Neural cell (in vitro differentiated cells): ENCODE measurements at regions not wholly inside any gene's neighbourhood (a gene's known extent, or its start where the extent isn't known, plus 50 kb on each side); places are given as distances from the start of the nearest gene placed in this dataset.

Experiments
- H2AFZ ChIP-seq: fragments of 200-600, 300-800 bp; sonication (generic), shearing (Covaris generic); 2 replicates; pipeline ENCODE4 v1.6.0; 2014; ENCODE audit warnings: low read depth, mild to moderate bottlenecking, antibody characterized with exemption, low read length, moderate library complexity
- H3F3A ChIP-seq: fragments of 200-600 bp; shearing (Covaris generic); 2 replicates; pipeline ENCODE4 v1.6.1; 2016; ENCODE audit warnings: mild to moderate bottlenecking, moderate library complexity, mixed read lengths, antibody characterized with exemption, low read length; ENCODE audit not compliant: insufficient read depth, poor library complexity, severe bottlenecking
- H3K27ac ChIP-seq: fragments of 200-600, 300-800 bp; sonication (generic), shearing (Covaris generic); 2 replicates; pipeline ENCODE4 v1.5.1; 2014; ENCODE audit warnings: mild to moderate bottlenecking, low read length, moderate library complexity
- H3K27me3 ChIP-seq: fragments of 300-800, 200-600 bp; sonication (generic), shearing (Covaris generic); 2 replicates; pipeline ENCODE4 v1.6.0; 2014; ENCODE audit warnings: mild to moderate bottlenecking, low read depth, low read length, moderate library complexity; ENCODE audit not compliant: insufficient read depth
- H3K36me3 ChIP-seq: fragments of 300-800, 200-600 bp; sonication (generic), shearing (Covaris generic); 2 replicates; pipeline ENCODE4 v1.5.1; 2014; ENCODE audit warnings: mild to moderate bottlenecking, antibody characterized with exemption, low read length, moderate library complexity; ENCODE audit not compliant: insufficient read depth
- H3K4me2 ChIP-seq: fragments of 300-800, 200-600 bp; sonication (generic), shearing (Covaris generic); 2 replicates; pipeline ENCODE4 v1.6.0; 2014; ENCODE audit warnings: mild to moderate bottlenecking, low read length
- H3K4me3 ChIP-seq: fragments of 300-800, 200-600 bp; sonication (generic), shearing (Covaris generic); 2 replicates; pipeline ENCODE4 v1.5.1; 2014; ENCODE audit warnings: mild to moderate bottlenecking, low read length, moderate library complexity
- H3K79me2 ChIP-seq: fragments of 200-600 bp; shearing (Covaris generic); replicated peaks from 2 replicates; pipeline ENCODE4 v1.6.0; 2014; ENCODE audit warnings: mild to moderate bottlenecking, low read length, moderate library complexity; ENCODE audit not compliant: insufficient read depth
- H3K9ac ChIP-seq: fragments of 300-800, 200-600 bp; sonication (generic), shearing (Covaris generic); 2 replicates; pipeline ENCODE4 v1.6.1; 2016; ENCODE audit warnings: mild to moderate bottlenecking, low read length, mixed read lengths
- H3K9me2 ChIP-seq: fragments of 200-600 bp; shearing (Covaris generic); 2 replicates; pipeline ENCODE4 v1.6.1; 2016; ENCODE audit warnings: mild to moderate bottlenecking, low read length, mixed read lengths; ENCODE audit not compliant: insufficient read depth
- H3K9me3 ChIP-seq: fragments of 200-600, 300-800 bp; sonication (generic), shearing (Covaris generic); 2 replicates; pipeline ENCODE4 v1.6.1; 2016; ENCODE audit warnings: mild to moderate bottlenecking, mixed run types, low read length, moderate library complexity, mixed read lengths
- H4K20me1 ChIP-seq: fragments of 200-600 bp; shearing (Covaris generic); 2 replicates; pipeline ENCODE4 v1.6.1; 2016; ENCODE audit warnings: mild to moderate bottlenecking, mixed run types; ENCODE audit not compliant: insufficient read depth
- CTCF ChIP-seq: fragments of 450-650 bp; IDR thresholded peaks from 2 replicates; pipeline ENCODE4 v1.5.1; 2014; ENCODE audit warnings: antibody characterized with exemption, mild to moderate bottlenecking, moderate library complexity; ENCODE audit not compliant: poor library complexity, severe bottlenecking
- EP300 ChIP-seq: fragments of 450-650 bp; conservative IDR thresholded peaks from 2 replicates; pipeline ENCODE4 v1.6.1; 2014; ENCODE audit warnings: antibody characterized with exemption, mild to moderate bottlenecking, moderate library complexity; ENCODE audit not compliant: poor library complexity, severe bottlenecking
- EZH2 ChIP-seq: fragments of 200-600, 300-800 bp; shearing (Covaris generic), sonication (generic); IDR thresholded peaks from 2 replicates; pipeline ENCODE4 v1.6.1; 2014; ENCODE audit warnings: antibody characterized with exemption, low read length, borderline replicate concordance, mild to moderate bottlenecking; ENCODE audit not compliant: insufficient read depth, poor library complexity, severe bottlenecking
- MXI1 ChIP-seq: fragments of 450-650 bp; conservative IDR thresholded peaks from 2 replicates; pipeline ENCODE4 v1.6.1; 2014; ENCODE audit warnings: antibody characterized with exemption, mild to moderate bottlenecking; ENCODE audit not compliant: poor library complexity, severe bottlenecking
- POLR2AphosphoS5 ChIP-seq: IDR thresholded peaks from 2 replicates; pipeline ENCODE4 v1.6.1; 2012
- RAD21 ChIP-seq: fragments of 450-650 bp; conservative IDR thresholded peaks from 2 replicates; pipeline ENCODE4 v1.6.1; 2014; ENCODE audit warnings: antibody characterized with exemption, mild to moderate bottlenecking, moderate library complexity
- REST ChIP-seq: IDR thresholded peaks from 2 replicates; pipeline ENCODE4 v1.6.1; 2012; ENCODE audit warnings: borderline replicate concordance
- SMC3 ChIP-seq: fragments of 450-650 bp; conservative IDR thresholded peaks from 2 replicates; pipeline ENCODE4 v1.6.1; 2014; ENCODE audit warnings: antibody characterized with exemption, mild to moderate bottlenecking, moderate library complexity; ENCODE audit not compliant: poor library complexity
- TAF1 ChIP-seq: IDR thresholded peaks from 2 replicates; pipeline ENCODE4 v1.6.1; 2012; ENCODE audit warnings: low read depth

- H3K36me3 ChIP-seq, result no peaks in the 10 kb centered on the region
- no peak overlapping the region for H3K9ac ChIP-seq
- no peaks in the 10 kb centered on the region for H3K9me3 ChIP-seq
- no peaks in the 10 kb centered on the region for H3K79me2 ChIP-seq
- H3K9me2 ChIP-seq, result no peaks in the 10 kb centered on the region
- H3K27ac ChIP-seq, result no peak overlapping the region
- no peaks in the 10 kb centered on the region for H4K20me1 ChIP-seq
- H3K27me3 ChIP-seq, result no peaks in the 10 kb centered on the region
- H3K4me3 ChIP-seq, result no peak overlapping the region
- H3F3A ChIP-seq, result no peaks in the 10 kb centered on the region
- H2AFZ ChIP-seq, result no peak overlapping the region
- TF ChIP-seq CTCF, result no peak
- TF ChIP-seq EZH2, result no peak
- TF ChIP-seq POLR2AphosphoS5, result no peak
- no peak for TF ChIP-seq REST
- TF ChIP-seq RAD21, result no peak
- TF ChIP-seq MXI1, result no peak
- TF ChIP-seq SMC3, result no peak
- no peak for TF ChIP-seq TAF1
- no peak for TF ChIP-seq EP300
- H3K4me2 ChIP-seq, result no peak overlapping the region
Measured at GRCh38 chrX:82585868-82586267, 922.2 kb upstream of the POU3F4 start.

GRCh38 chrX:82589410-82589809, 918.7 kb upstream of the POU3F4 start:
- Histone ChIP-seq H3K36me3 (no peaks in the 10 kb centered on the region), H3K27me3 (no peaks in the 10 kb centered on the region), H3K27ac (no peak overlapping the region), H2AFZ (no peak overlapping the region), H3K9ac (no peak overlapping the region), H4K20me1 (no peaks in the 10 kb centered on the region), H3K4me3 (no peak overlapping the region), H3F3A (no peaks in the 10 kb centered on the region), H3K9me3 (no peaks in the 10 kb centered on the region), H3K9me2 (no peaks in the 10 kb centered on the region), H3K79me2 (no peaks in the 10 kb centered on the region), H3K4me2 (no peak overlapping the region)
- no peak for TF ChIP-seq SMC3
- no peak for TF ChIP-seq REST
- no peak for TF ChIP-seq EP300
- no peak for TF ChIP-seq EZH2
- TF ChIP-seq MXI1, result no peak
- TF ChIP-seq CTCF, result no peak
- no peak for TF ChIP-seq POLR2AphosphoS5
- TF ChIP-seq TAF1, result no peak
- no peak for TF ChIP-seq RAD21
